ENCODE measurements at regions not wholly inside any gene's neighbourhood (a gene's known extent, or its start where the extent isn't known, plus 50 kb on each side); places are given as distances from the start of the nearest gene placed in this dataset.

- TF ChIP-seq ZNF274 (IDR thresholded peaks at IDR 0.05; ENCODE audit: low read depth, low read length): no peak
- no peak for TF ChIP-seq YY1 (IDR thresholded peaks at IDR 0.05; ENCODE audit: insufficient read depth, insufficient read length)
- TF ChIP-seq SUZ12 (IDR thresholded peaks at IDR 0.05; ENCODE audit: extremely low read depth, insufficient read depth, insufficient read length): no peak
These were observed 184.4 kb upstream of the SLC38A2 start for GRCh38 chr12:46556819-46557524.

Measured in NT2/D1 (cell line).